Esophagus squamous epithelium (tissue), 4 donors: ENCODE measurements at regions not wholly inside any gene's neighbourhood (a gene's known extent, or its start where the extent isn't known, plus 50 kb on each side); places are given as distances from the start of the nearest gene placed in this dataset.

Source experiments
- POLR2A ChIP-seq, 4 donors: fragments of 450-650 bp; IDR thresholded peaks; one replicate each; pipeline ENCODE4 v1.6.1; 2017; ENCODE audit warnings: antibody characterized with exemption in 4 of 4, mild to moderate bottlenecking in 4 of 4, moderate library complexity in 3 of 4
- TF ChIP-seq, protein P1 (sequence below), 6 experiments: fragments of 450-650 bp in 4 of 6; fragments of 200-600 bp in 2 of 6; sonication (generic) in 2 of 6; IDR thresholded peaks; one replicate each; pipeline ENCODE4 v1.5.1; 2016 to 2019; ENCODE audit warnings: antibody characterized with exemption in 6 of 6, mild to moderate bottlenecking in 4 of 6, moderate library complexity in 4 of 6

GRCh38 chr5:96093340-96093739, 131.7 kb upstream of the ELL2 start:
- TF ChIP-seq, protein P1, sequence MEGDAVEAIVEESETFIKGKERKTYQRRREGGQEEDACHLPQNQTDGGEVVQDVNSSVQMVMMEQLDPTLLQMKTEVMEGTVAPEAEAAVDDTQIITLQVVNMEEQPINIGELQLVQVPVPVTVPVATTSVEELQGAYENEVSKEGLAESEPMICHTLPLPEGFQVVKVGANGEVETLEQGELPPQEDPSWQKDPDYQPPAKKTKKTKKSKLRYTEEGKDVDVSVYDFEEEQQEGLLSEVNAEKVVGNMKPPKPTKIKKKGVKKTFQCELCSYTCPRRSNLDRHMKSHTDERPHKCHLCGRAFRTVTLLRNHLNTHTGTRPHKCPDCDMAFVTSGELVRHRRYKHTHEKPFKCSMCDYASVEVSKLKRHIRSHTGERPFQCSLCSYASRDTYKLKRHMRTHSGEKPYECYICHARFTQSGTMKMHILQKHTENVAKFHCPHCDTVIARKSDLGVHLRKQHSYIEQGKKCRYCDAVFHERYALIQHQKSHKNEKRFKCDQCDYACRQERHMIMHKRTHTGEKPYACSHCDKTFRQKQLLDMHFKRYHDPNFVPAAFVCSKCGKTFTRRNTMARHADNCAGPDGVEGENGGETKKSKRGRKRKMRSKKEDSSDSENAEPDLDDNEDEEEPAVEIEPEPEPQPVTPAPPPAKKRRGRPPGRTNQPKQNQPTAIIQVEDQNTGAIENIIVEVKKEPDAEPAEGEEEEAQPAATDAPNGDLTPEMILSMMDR (IDR thresholded peaks at IDR 0.05) = no peak
- no peak for TF ChIP-seq POLR2A (IDR thresholded peaks at IDR 0.05)
